ENCODE measurements at regions not wholly inside any gene's neighbourhood (a gene's known extent, or its start where the extent isn't known, plus 50 kb on each side); places are given as distances from the start of the nearest gene placed in this dataset.

GRCh38 chr2:6309415-6310255 is 556.1 kb downstream of the CMPK2 start (continued):
- TF ChIP-seq ZNF532 (CRISPR knock-in tag; IDR thresholded peaks at IDR 0.05; ENCODE audit: borderline replicate concordance): no peak
- no peak for TF ChIP-seq NR2C2 (CRISPR knock-in tag; IDR thresholded peaks at IDR 0.05)
- TF ChIP-seq NR1H2 (CRISPR knock-in tag; IDR thresholded peaks at IDR 0.05): no peak

DNA sequence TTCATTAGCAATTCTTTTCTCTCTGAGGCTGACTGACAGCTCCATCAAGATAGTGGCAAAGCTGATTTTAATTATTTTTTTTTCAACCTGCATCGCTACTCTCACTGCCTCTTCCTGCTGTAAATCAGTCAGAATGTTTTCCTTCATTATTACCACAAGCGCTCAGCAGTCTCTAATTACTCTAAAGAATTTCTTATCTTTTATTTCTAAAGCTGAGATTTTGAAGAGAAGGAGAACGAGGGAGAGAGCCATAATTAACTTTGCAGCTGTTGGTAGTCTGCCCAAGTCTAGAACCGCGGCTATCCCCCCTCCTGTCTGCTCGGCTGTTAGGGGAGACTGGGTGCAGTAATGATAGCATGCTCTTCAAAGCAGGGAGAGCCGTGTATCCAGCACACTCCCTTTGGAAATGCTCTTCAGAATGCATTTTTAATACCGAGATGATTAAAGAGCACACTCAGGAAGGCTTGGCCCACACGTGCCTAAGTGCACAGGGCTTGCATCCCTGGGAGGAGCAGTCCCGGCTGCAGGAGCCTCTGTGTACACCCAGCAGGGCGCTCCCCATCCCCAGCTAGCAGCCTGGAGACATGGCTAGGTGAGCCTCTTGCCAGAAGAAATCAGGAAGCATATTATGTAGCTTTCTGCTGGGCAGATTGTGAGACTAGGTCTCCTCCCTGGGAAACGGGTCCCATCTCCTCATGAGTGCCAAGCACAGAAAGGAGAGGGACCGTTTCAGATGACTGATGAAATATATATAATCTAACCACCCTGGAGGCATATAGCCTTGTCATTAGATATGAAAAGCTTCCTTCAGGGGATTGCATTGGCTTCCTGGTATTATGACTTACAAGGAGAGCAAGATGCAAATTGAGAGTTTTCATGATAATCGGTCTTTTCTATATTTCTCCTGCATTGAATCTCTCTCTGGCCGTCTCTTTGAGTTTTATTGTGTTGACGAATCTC is 555.2 kb downstream of the CMPK2 start:
- Mint-ChIP-seq H3K27me3 (ENCODE audit: low read depth) (peaks cover 5% of the 10 kb centered on the region), H3K4me3 (no peak overlapping the region), H3K9me3 (peaks cover 88% of the 10 kb centered on the region), H3K4me1 (no peaks in the 10 kb centered on the region), H3K27ac (no peak overlapping the region), H3K36me3 (peaks cover 78% of the 10 kb centered on the region)
- TF ChIP-seq TP53 (CRISPR knock-in tag; IDR thresholded peaks at IDR 0.05) (no peak), ZNF121 (CRISPR knock-in tag; IDR thresholded peaks at IDR 0.05) (no peak)
- TF ChIP-seq, protein P1, sequence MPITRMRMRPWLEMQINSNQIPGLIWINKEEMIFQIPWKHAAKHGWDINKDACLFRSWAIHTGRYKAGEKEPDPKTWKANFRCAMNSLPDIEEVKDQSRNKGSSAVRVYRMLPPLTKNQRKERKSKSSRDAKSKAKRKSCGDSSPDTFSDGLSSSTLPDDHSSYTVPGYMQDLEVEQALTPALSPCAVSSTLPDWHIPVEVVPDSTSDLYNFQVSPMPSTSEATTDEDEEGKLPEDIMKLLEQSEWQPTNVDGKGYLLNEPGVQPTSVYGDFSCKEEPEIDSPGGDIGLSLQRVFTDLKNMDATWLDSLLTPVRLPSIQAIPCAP (CRISPR knock-in tag; IDR thresholded peaks at IDR 0.05): no peak
- ChIA-PET POLR2A (no interaction called here), CTCF (no interaction called here)
- ATAC-seq (no peak), DNase-seq (ENCODE audit: low spot score) (no peak)

DNA sequence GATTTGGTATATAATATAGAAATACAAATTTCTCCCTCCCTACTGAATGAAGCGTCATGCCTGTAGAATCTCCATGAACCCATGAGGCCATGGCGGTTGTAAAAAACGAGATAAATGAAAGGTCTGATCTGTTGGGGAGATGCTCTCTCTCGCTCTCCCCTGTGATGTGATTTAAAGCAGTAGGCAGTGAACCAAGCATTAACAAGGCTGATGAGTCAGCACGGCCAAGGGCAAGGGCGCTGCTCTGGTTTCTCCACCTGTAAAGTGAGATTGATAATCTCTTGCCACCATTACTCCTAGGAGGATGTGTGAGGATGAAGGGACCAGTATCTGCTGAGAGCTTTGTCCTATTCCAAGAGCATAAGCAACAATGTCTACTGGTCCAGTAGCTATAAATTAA is 553.3 kb downstream of the CMPK2 start:
- ATAC-seq (no peak), DNase-seq (ENCODE audit: low spot score) (no peak)
- TF ChIP-seq ATF3 (CRISPR knock-in tag; conservative IDR thresholded peaks at IDR 0.05): no peak
- no peak for TF ChIP-seq MYBL2 (CRISPR knock-in tag; IDR thresholded peaks at IDR 0.05)
- TF ChIP-seq SMAD3 (CRISPR knock-in tag; IDR thresholded peaks at IDR 0.05; ENCODE audit: borderline replicate concordance): no peak
- TF ChIP-seq, protein P2, sequence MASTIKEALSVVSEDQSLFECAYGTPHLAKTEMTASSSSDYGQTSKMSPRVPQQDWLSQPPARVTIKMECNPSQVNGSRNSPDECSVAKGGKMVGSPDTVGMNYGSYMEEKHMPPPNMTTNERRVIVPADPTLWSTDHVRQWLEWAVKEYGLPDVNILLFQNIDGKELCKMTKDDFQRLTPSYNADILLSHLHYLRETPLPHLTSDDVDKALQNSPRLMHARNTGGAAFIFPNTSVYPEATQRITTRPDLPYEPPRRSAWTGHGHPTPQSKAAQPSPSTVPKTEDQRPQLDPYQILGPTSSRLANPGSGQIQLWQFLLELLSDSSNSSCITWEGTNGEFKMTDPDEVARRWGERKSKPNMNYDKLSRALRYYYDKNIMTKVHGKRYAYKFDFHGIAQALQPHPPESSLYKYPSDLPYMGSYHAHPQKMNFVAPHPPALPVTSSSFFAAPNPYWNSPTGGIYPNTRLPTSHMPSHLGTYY (CRISPR knock-in tag; IDR thresholded peaks at IDR 0.05): no peak
- Mint-ChIP-seq H3K36me3 (peaks cover 76% of the 10 kb centered on the region), H3K4me3 (no peak overlapping the region), H3K4me1 (no peaks in the 10 kb centered on the region), H3K27ac (no peak overlapping the region), H3K9me3 (peaks cover 90% of the 10 kb centered on the region), H3K27me3 (ENCODE audit: low read depth) (peaks cover 5% of the 10 kb centered on the region; the same call in 1 of the 2 replicates)
- ChIA-PET POLR2A (no interaction called here), CTCF (no interaction called here)

All from WTC11 (cell line).